Heart left ventricle (tissue), 16 donors: ENCODE measurements at regions not wholly inside any gene's neighbourhood (a gene's known extent, or its start where the extent isn't known, plus 50 kb on each side); places are given as distances from the start of the nearest gene placed in this dataset.

ENCODE experiments used
- ATAC-seq, 4 donors: fragments of 200-7000 bp; cut with Tn5 transposase; one replicate each; pipeline ENCODE4 v1.9.1; 2020 to 2022; ENCODE audit warnings: moderate library complexity in 4 of 4, mild to moderate bottlenecking in 3 of 4, moderate number of reproducible peaks in 1 of 4
- DNase-seq, 5 donors: peaks; one replicate each; pipeline ENCODE4 v3.0.0-alpha.2; 2020
- H3K27ac ChIP-seq, 12 donors: fragments of 200-600 bp; sonication (generic) in 4 of 12; one replicate each; pipeline versions ENCODE4 v1.5.0 to v1.8.0; 2016 to 2022; ENCODE audit warnings: mild to moderate bottlenecking in 2 of 12
- H3K27me3 ChIP-seq, 9 donors: fragments of 200-600 bp; sonication (generic) in 2 of 9; one replicate each; pipeline versions ENCODE4 v1.5.1 to v1.8.0; 2016 to 2022; ENCODE audit warnings: mild to moderate bottlenecking in 3 of 9
- H3K36me3 ChIP-seq, 9 donors: fragments of 200-600 bp; sonication (generic) in 2 of 9; one replicate each; pipeline versions ENCODE4 v1.5.0 to v1.8.0; 2018 to 2022; ENCODE audit warnings: mild to moderate bottlenecking in 2 of 9
- H3K4me1 ChIP-seq, 12 donors: fragments of 200-600 bp; sonication (generic) in 4 of 12; one replicate each; pipeline versions ENCODE4 v1.5.0 to v1.8.0; 2016 to 2022; ENCODE audit warnings: mild to moderate bottlenecking in 3 of 12
- H3K4me3 ChIP-seq, 12 donors: fragments of 200-600 bp; sonication (generic) in 4 of 12; one replicate each; pipeline versions ENCODE4 v1.5.0 to v1.8.0; 2017 to 2022; ENCODE audit warnings: mild to moderate bottlenecking in 9 of 12, moderate library complexity in 4 of 12
- H3K9me3 ChIP-seq, 12 donors: fragments of 200-600 bp; sonication (generic) in 4 of 12; one replicate each; pipeline versions ENCODE4 v1.5.0 to v1.8.0; 2016 to 2022; ENCODE audit warnings: mild to moderate bottlenecking in 1 of 12
- POLR2A ChIP-seq, 2 donors: fragments of 450-650 bp; IDR thresholded peaks; one replicate each; pipeline ENCODE4 v1.6.1; 2017; ENCODE audit warnings: antibody characterized with exemption in 2 of 2, mild to moderate bottlenecking in 2 of 2, moderate library complexity in 2 of 2
- WGBS, 4 donors: extraction: QIAGEN DNeasy Blood & Tissue Kit in 2 of 4; methylation state at CpG; one replicate each; pipeline versions ENCODE4 v1.1.5 to v1.1.7; 2013 to 2018; 5-methylcytosine and 5-hydroxymethylcytosine counted together
- intact Hi-C, 10 donors: fragments of 100-400 bp; cut with DNase I; formaldehyde crosslinking; loops; one replicate each; pipeline versions ENCODE4 v1.11.1 to v1.14.2; 2022
- TF ChIP-seq, protein P1 (sequence below), 12 donors: fragments of 200-600 bp; sonication (generic) in 4 of 12; IDR thresholded peaks; one replicate each; pipeline versions ENCODE4 v1.5.0 to v1.8.0; 2018 to 2022; ENCODE audit warnings: antibody characterized with exemption in 12 of 12, mild to moderate bottlenecking in 5 of 12
- donor health status: ischemic (EF 13 %, LVEDD 7.1; RV severe dilation, severe dysfunction).
- donor health status: healthy with polysubstance abuse.
- donor health status: DM: no; HTN: yes; CAD: no.
- donor health status: DM: no; HTN: no; CAD: no.
- donor health status: ischemic (EF 25% LVEDD 6.9; RV normal size, moderate dysfunction).
- donor health status: ischemic (EF 25% LVEDD 5.7; RV mildly dilated, moderate dysfunction).
- donor health status: healthy.
- donor health status: DM: yes; HTN: yes; CAD: no.
- donor health status: ischemic (EF 35%, LVEDD 5.7; RV mildly dilated, moderate dysfunction).
- donor health status: nonischemic (EF 11% LVEDD 7.7; RV severe dilation, severe dysfunction).
- donor health status: DM: yes; HTN: yes; CAD: no.
- donor health status: PGD.
- donor health status: ischemic (EF 29% LVEDD 5.4; RV normal size, mild dysfunction).
- donor health status: nonischemic (EF 23%, LVEDD 6.1; RV moderate dilation, normal function).

DNA sequence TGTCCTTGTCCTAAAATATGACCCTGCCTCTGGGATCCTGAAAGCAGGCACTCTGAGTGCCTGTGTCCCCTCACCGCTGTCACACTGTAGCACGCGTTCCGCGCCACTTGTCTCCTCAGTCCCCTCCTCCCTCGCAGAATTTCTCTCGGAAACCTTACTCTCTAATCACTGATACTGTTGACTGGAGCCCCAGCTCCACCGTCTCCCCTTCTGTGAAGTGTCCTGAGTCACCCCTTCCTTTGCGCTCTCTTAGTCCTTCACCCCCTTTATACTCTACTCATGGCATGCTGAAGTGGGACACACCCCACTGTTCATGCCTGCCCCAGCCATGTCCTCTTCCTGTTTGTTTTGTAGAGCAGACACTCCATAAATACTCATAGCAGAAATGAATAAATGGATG is 104.7 kb downstream of the ZNF664 start:
- Histone ChIP-seq H3K27me3 (no peaks in the 10 kb centered on the region), H3K27ac (no peak overlapping the region), H3K4me3 (no peak overlapping the region), H3K4me1 (no peaks in the 10 kb centered on the region), H3K9me3 (no peaks in the 10 kb centered on the region), H3K36me3 (no peaks in the 10 kb centered on the region)
- no peak for DNase-seq
- ATAC-seq, result no peak
- intact Hi-C loops, result no loop called here
- TF ChIP-seq, protein P1, sequence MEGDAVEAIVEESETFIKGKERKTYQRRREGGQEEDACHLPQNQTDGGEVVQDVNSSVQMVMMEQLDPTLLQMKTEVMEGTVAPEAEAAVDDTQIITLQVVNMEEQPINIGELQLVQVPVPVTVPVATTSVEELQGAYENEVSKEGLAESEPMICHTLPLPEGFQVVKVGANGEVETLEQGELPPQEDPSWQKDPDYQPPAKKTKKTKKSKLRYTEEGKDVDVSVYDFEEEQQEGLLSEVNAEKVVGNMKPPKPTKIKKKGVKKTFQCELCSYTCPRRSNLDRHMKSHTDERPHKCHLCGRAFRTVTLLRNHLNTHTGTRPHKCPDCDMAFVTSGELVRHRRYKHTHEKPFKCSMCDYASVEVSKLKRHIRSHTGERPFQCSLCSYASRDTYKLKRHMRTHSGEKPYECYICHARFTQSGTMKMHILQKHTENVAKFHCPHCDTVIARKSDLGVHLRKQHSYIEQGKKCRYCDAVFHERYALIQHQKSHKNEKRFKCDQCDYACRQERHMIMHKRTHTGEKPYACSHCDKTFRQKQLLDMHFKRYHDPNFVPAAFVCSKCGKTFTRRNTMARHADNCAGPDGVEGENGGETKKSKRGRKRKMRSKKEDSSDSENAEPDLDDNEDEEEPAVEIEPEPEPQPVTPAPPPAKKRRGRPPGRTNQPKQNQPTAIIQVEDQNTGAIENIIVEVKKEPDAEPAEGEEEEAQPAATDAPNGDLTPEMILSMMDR (IDR thresholded peaks at IDR 0.05), result no peak
- TF ChIP-seq POLR2A (IDR thresholded peaks at IDR 0.05), result no peak
- WGBS, 4 donors, result 83 to 88% (median 86%) methylated on average over 9 of the region's 9 CpGs

DNA sequence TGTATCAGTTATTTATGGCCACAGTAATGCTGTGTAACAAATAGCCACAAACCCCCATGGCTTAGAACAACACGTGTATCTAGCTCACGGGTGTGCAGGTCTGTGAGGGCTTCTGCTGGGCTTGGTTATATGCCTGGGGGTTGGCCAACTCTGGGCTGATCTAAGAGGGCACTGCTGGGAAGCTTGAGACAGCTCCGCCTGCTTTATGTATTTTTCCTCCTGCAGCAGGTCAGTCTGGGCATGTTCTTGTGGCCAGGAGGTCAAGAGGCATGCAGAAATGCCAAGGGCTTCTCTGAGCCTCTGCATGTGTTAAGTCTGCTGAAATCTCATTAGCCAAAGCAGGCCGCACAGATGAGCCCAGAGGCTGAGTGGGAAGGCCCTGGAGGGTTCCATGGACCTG is 105.8 kb downstream of the ZNF664 start:
- ATAC-seq (no peak), DNase-seq (no peak)
- intact Hi-C loops, result no loop called here
- Histone ChIP-seq H3K36me3 (no peaks in the 10 kb centered on the region), H3K4me1 (no peaks in the 10 kb centered on the region), H3K27me3 (no peaks in the 10 kb centered on the region), H3K27ac (no peak overlapping the region), H3K9me3 (no peaks in the 10 kb centered on the region), H3K4me3 (no peak overlapping the region)
- 91 to 95% (median 94%) methylated on average over 4 of the region's 4 CpGs for WGBS, 4 donors
- TF ChIP-seq, protein P1 (IDR thresholded peaks at IDR 0.05), result no peak
- no peak for TF ChIP-seq POLR2A (IDR thresholded peaks at IDR 0.05)

DNA sequence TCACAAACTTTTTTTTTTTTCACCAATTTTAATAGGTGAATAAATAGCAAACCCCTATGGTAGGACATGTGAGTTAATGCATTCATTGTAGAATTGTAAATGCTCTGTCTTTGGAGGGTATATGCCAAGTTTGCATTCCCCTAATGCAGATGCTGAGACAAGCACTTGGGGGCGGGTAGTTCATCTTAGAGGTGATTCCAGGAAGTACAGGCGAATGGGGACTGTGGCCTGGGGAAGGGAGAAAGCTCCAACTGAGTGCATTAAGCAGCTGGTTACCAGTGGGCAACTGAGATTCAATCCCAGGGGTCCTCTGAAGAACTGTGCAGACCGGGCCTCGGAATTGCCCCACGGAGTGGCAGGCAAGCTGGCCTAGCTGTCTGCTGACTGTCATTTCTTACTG is 107.6 kb downstream of the ZNF664 start:
- Histone ChIP-seq H3K27me3 (no peaks in the 10 kb centered on the region), H3K27ac (no peak overlapping the region), H3K4me1 (no peaks in the 10 kb centered on the region), H3K9me3 (no peaks in the 10 kb centered on the region), H3K4me3 (no peak overlapping the region), H3K36me3 (no peaks in the 10 kb centered on the region)
- TF ChIP-seq, protein P1 (IDR thresholded peaks at IDR 0.05), result no peak
- TF ChIP-seq POLR2A (IDR thresholded peaks at IDR 0.05), result no peak
- DNase-seq (no peak), ATAC-seq (no peak)
- intact Hi-C loops, result no loop called here
- 87 to 92% (median 88%) methylated on average over 5 of the region's 5 CpGs for WGBS, 4 donors

DNA sequence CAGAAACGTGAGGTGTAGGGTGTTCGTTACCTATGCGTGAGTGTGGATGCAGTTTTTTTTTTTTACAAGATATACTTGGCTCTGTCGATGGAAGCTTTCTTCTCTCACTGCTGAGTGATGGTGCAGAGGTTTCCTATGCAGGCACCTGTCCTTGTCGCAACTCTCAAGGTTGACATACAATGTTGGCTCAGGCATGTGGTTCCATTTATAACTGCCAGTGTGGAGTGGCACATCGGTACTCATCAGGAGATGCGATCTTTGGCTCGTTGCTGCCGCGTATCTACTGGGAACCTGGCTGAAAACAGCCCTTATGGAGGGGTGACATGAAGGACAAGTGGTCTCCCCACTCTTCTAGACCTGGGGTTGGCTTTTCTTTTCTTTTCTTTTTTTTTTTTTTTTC is 109.0 kb downstream of the ZNF664 start:
- Histone ChIP-seq H3K4me3 (no peak overlapping the region), H3K27me3 (no peaks in the 10 kb centered on the region), H3K27ac (no peak overlapping the region), H3K9me3 (no peaks in the 10 kb centered on the region), H3K4me1 (no peaks in the 10 kb centered on the region), H3K36me3 (no peaks in the 10 kb centered on the region)
- intact Hi-C loops, result no loop called here
- TF ChIP-seq, protein P1 (IDR thresholded peaks at IDR 0.05), result no peak
- ATAC-seq (peak in 2 of 4 donors; percentile 52 to 57), DNase-seq (no peak)
- WGBS, 4 donors, result 57 to 67% (median 62%) methylated on average over 10 of the region's 10 CpGs
